Vagina (tissue), 2 donors: ENCODE measurements at regions not wholly inside any gene's neighbourhood (a gene's known extent, or its start where the extent isn't known, plus 50 kb on each side); places are given as distances from the start of the nearest gene placed in this dataset.

Experiments
- DNase-seq, 2 donors: peaks; one replicate each; pipeline ENCODE4 v3.0.0-alpha.2; 2017; ENCODE audit errors: extremely low spot score in 2 of 2
- H3K27ac ChIP-seq: fragments of 200-600 bp; sonication (generic); one replicate; pipeline ENCODE4 v1.5.1; 2019
- H3K27me3 ChIP-seq: fragments of 200-600 bp; sonication (generic); one replicate; pipeline ENCODE4 v1.5.1; 2019
- H3K36me3 ChIP-seq, 2 donors: fragments of 200-600 bp; sonication (generic); one replicate each; pipeline ENCODE4 v1.5.1; 2017 to 2019
- H3K4me1 ChIP-seq: fragments of 200-600 bp; sonication (generic); one replicate; pipeline ENCODE4 v1.5.1; 2019
- H3K4me3 ChIP-seq, 2 donors: fragments of 200-600 bp; sonication (generic); 1 replicate in 1 of 2; 2 replicates in 1 of 2; pipeline ENCODE4 v1.5.1; 2016 to 2019
- H3K9me3 ChIP-seq: fragments of 200-600 bp; sonication (generic); one replicate; pipeline ENCODE4 v1.5.1; 2019
- CTCF ChIP-seq, 3 experiments: fragments of 450-650 bp in 2 of 3; fragments of 200-600 bp in 1 of 3; sonication (generic) in 1 of 3; IDR thresholded peaks; one replicate each; pipeline ENCODE4 v1.5.1; 2017 to 2019; ENCODE audit warnings: antibody characterized with exemption in 3 of 3, mild to moderate bottlenecking in 2 of 3, moderate library complexity in 2 of 3
- POLR2A ChIP-seq, 2 donors: fragments of 450-650 bp; IDR thresholded peaks; one replicate each; pipeline ENCODE4 v1.6.1; 2017; ENCODE audit warnings: antibody characterized with exemption in 2 of 2, mild to moderate bottlenecking in 2 of 2, moderate library complexity in 2 of 2
- POLR2AphosphoS5 ChIP-seq, 2 donors: sonication (generic); formaldehyde crosslinking; IDR thresholded peaks; one replicate each; pipeline ENCODE4 v1.9.0; 2017; ENCODE audit warnings: antibody characterized with exemption in 2 of 2, mild to moderate bottlenecking in 2 of 2, low read depth in 1 of 2; ENCODE audit not compliant: insufficient read depth in 1 of 2
- intact Hi-C: fragments of 100-400 bp; cut with DNase I; formaldehyde crosslinking; loops from one replicate; pipeline ENCODE4 v1.15.1; 2023

- no peak for DNase-seq
- Histone ChIP-seq H3K4me3 (no peak overlapping the region), H3K27me3 (no peaks in the 10 kb centered on the region), H3K36me3 (no peaks in the 10 kb centered on the region), H3K4me1 (no peaks in the 10 kb centered on the region), H3K9me3 (no peaks in the 10 kb centered on the region), H3K27ac (no peak overlapping the region)
- intact Hi-C loops: no loop called here
- TF ChIP-seq CTCF (IDR thresholded peaks at IDR 0.05) (no peak), POLR2A (IDR thresholded peaks at IDR 0.05) (no peak), POLR2AphosphoS5 (IDR thresholded peaks at IDR 0.05; ENCODE audit: insufficient read depth in 1 of 2, low read depth in 1 of 2) (no peak)
Observed at GRCh38 chr6:154926366-154926765, 68.7 kb upstream of the TIAM2 start.

- H3K4me3 ChIP-seq: no peak overlapping the region
- no peaks in the 10 kb centered on the region for H3K36me3 ChIP-seq
- intact Hi-C loops: no loop called here
- no peak overlapping the region for H3K27ac ChIP-seq
- peaks cover 16% of the 10 kb centered on the region for H3K4me1 ChIP-seq
- DNase-seq: no peak
- H3K9me3 ChIP-seq: no peaks in the 10 kb centered on the region
- H3K27me3 ChIP-seq: no peaks in the 10 kb centered on the region
- TF ChIP-seq CTCF (IDR thresholded peaks at IDR 0.05) (peak; percentile 55 to 74 (median 63)), POLR2A (IDR thresholded peaks at IDR 0.05) (no peak), POLR2AphosphoS5 (IDR thresholded peaks at IDR 0.05; ENCODE audit: insufficient read depth in 1 of 2, low read depth in 1 of 2) (peak in 1 of 2 donors; percentile 16)
Observed at GRCh38 chr6:154928325-154928922, 66.7 kb upstream of the TIAM2 start.

- intact Hi-C loops: loop anchor here (10.0 kb wide), 1 partner anchor 254 kb away; no protein-coding TSS in a partner anchor
- H3K27me3 ChIP-seq: no peaks in the 10 kb centered on the region
Observed at GRCh38 chr6:154930451-154930851, 64.7 kb upstream of the TIAM2 start.

GRCh38 chr6:154931711-154932424 is 63.2 kb upstream of the TIAM2 start:
- no peak for DNase-seq
- intact Hi-C loops: loop anchor here (10.0 kb wide), 1 partner anchor 253 kb away; no protein-coding TSS in a partner anchor
- Histone ChIP-seq H3K36me3 (no peaks in the 10 kb centered on the region), H3K27ac (no peak overlapping the region), H3K4me1 (peaks cover 16% of the 10 kb centered on the region), H3K9me3 (no peaks in the 10 kb centered on the region), H3K4me3 (no peak overlapping the region), H3K27me3 (no peaks in the 10 kb centered on the region)
- TF ChIP-seq POLR2A (IDR thresholded peaks at IDR 0.05) (no peak), POLR2AphosphoS5 (IDR thresholded peaks at IDR 0.05; ENCODE audit: insufficient read depth in 1 of 2, low read depth in 1 of 2) (no peak), CTCF (IDR thresholded peaks at IDR 0.05) (no peak)

More at GRCh38 chr6:154930451-154930851, 64.7 kb upstream of the TIAM2 start:
- Histone ChIP-seq H3K4me3 (no peak overlapping the region), H3K27ac (no peak overlapping the region), H3K9me3 (no peaks in the 10 kb centered on the region), H3K36me3 (no peaks in the 10 kb centered on the region), H3K4me1 (peaks cover 16% of the 10 kb centered on the region)
- TF ChIP-seq POLR2AphosphoS5 (IDR thresholded peaks at IDR 0.05; ENCODE audit: insufficient read depth in 1 of 2, low read depth in 1 of 2): no peak
- TF ChIP-seq POLR2A (IDR thresholded peaks at IDR 0.05): no peak
- TF ChIP-seq CTCF (IDR thresholded peaks at IDR 0.05): no peak
- DNase-seq: no peak
